Stimulated activated CD4-positive, alpha-beta T cell treated with anti-CD3 and anti-CD28 coated beads, TNF-alpha, amount 100 ng/mL, for 4 hours (primary cell): ENCODE measurements at regions not wholly inside any gene's neighbourhood (a gene's known extent, or its start where the extent isn't known, plus 50 kb on each side); places are given as distances from the start of the nearest gene placed in this dataset.
"Not testable (repeated sequence)": the region's sequence is repeated elsewhere in the genome, so short reads cannot be mapped to it uniquely, and the experiment has no call there.

Experiments used
- DNase-seq, 3 experiments: peaks; one replicate each; pipeline ENCODE4 v3.0.0-alpha.2; 2020; ENCODE audit warnings: low read depth in 3 of 3

DNA sequence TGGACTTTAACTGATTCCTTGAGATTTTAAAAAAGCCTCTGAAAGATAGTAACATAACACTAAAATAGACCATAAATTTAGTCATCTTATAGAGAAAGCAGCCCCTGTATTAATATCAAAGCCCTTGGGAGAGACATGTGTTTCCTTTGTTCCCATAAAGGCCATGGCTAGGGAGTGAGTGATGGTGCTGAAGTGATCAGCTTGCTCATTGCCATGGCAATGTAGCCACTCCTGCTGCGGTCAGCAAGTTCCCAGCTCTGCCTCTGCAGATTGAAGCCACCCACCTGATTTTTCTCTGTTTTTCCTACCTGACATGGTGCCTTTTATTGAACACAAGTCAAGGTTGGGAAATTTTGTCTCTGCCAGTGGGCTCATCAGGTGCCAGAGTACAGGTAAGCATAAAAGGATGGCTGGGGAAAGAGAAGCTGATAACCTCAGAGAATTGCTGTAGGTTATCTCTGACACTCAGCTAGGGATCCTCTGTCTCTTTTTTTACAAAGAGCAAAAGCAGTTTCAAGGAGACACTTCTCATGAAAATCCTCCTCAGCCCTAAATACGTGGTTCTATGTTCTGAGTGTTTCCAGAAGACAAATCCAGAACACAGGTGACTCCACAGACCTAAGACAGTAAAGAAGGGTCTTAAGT lies 296.3 kb upstream of the NMUR2 start:
- DNase-seq, result no peak

DNA sequence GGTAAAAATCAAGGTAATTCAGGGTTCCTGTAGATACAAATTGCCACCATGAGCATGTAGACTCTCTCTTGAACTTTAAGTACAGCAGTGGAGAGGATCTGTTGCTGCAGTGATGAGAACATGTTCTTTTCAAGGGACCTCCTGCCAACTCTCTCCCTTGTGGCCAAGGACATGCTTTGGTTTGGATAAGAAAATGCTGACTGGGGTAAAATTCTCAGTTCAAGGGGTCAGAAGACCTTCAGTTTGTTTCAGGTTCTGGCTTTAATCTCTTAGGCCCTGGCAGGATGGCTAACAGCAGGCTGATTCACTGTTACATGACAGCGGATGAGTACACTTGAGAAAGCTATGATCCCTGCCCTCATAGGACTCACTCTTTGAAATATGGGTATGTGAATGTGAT lies 299.2 kb upstream of the NMUR2 start:
- DNase-seq, result no peak

DNA sequence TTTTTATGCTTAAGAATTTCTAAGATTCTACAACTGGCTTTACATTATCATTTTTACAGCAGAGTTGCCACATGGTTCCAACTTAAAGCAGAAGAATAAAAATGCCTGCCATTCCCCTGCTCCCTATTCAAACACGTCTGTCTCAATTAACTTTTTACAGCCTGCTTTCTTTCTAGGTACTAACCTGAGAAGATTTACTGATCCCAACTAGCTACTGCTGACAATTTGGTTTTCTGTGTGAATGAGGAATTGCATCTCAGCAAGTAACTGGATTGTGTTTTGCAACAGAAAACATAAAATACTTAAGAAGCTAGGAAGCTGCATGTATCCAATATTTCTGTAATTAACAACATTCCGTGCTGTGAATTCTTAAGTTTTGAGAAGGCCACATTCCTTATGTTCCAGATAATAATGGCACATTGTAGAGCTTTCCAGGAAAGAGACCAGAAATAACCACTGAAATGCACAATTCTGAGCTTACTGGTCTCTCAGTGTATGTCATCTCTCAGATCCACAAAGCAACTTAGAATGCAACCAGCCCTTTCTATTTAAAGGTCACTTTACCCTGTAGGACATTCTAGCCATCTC lies 306.8 kb upstream of the NMUR2 start:
- DNase-seq, result no peak

DNA sequence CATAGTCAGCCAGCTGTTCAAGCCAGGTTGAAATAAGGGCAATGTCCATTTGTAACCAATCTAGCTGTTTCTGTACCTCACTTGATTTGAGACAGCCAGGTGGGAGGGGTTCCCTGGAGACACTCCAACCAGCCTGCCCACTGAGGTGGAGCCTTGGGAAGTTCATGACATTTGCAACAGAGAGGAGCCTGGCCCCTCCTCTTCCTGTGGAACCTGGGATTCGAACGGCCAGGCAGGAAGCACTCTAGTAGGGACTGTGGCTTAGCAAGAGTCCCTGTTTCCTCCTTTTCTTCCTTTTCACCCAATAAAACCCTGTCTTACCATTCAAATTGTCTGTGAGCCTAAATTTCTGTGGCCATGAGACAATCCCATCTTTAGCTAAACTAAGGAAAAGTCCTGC lies 312.3 kb upstream of the NMUR2 start:
- DNase-seq, result no peak

DNA sequence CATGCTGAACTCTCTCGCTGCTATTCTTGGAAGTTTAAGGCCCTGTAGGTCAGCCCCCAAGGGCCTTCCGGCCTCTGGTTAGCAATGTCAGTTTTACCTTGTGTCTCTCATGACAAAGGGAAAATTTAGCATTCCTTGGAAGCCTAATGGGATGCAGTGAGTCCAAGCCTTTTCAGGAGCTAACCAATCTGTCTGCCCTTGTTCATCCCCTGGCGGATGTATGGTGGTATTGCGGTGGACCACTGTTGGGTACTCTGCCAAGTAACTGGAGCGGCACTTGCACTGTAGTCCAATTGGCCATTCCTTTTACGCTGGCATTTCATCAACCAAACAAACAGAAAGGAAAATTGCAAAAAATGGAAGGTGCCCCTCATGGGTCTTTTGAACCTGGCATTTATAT lies 318.4 kb upstream of the NMUR2 start:
- no peak for DNase-seq

DNA sequence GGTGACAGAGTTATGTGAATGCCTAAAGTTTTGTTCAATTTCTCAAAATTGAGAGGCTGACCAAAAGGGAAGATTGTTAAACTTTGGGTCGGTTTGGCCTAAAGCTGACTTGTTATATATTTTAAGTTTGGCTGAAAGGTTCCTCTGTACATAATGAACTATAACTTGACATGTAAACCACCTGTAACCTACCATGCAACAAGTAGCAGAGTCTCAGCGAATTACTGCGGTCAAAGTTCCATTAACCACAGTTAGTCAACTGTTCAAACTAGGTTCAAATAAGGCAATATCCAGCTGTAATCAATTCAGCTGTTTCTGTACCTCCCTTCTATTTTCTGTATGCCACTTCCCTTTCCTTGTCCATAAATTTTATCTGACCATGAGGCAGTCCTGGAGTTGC lies 325.1 kb upstream of the NMUR2 start:
- no peak for DNase-seq

DNA sequence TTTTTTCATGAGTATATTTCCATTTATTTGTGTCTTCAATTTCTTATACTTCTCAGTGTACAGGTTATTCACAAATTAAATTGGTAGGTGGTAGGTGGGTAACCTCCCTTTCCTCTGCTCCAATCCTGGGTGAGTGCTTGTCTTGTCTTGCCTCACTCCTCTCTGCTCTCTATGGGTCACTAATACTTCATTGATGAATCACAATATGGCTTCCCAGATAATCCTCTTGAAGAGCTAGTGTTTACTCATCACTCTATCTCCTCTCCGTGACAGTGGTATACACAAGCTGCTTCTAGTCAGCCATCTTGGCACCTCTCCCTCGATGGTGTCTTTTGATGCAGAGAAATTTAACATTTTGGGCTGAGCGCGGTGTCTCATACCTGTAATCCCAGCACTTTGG lies 331.8 kb upstream of the NMUR2 start:
- no peak for DNase-seq

DNA sequence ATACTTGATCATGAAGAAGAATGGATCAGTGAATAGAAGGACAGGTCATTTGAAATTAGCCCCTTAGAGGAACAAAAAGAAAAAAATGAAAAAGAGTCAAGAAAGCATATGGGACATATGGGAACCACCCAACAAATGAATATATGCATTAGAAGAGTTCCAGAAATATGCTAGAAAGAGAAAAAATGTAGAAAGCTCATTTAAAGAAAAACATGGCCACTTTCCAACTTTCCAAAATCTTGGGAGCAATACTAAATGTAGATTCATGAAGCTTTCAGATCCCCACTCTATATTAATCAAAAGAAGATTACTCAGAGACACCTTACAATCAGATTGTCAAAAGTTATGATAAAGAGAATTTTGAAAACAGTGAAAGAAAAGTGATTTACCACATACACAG lies 334.8 kb upstream of the NMUR2 start:
- DNase-seq, result no peak

DNA sequence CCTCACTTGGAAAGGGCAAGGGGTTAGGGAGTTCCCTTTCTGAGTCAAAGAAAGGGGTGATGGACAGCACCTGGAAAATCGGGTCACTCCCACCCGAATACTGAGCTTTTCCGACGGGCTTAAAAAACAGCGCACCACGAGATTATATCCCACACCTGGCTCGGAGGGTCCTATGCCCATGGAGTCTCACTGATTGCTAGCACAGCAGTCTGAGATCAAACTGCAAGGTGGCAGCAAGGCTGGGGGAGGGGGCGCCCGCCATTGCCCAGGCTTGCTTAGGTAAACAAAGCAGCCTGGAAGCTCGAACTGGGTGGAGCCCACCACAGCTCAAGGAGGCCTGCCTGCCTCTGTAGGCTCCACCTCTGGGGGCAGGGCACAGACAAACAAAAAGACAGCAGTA lies 336.0 kb upstream of the NMUR2 start:
- not testable (repeated sequence) for DNase-seq

DNA sequence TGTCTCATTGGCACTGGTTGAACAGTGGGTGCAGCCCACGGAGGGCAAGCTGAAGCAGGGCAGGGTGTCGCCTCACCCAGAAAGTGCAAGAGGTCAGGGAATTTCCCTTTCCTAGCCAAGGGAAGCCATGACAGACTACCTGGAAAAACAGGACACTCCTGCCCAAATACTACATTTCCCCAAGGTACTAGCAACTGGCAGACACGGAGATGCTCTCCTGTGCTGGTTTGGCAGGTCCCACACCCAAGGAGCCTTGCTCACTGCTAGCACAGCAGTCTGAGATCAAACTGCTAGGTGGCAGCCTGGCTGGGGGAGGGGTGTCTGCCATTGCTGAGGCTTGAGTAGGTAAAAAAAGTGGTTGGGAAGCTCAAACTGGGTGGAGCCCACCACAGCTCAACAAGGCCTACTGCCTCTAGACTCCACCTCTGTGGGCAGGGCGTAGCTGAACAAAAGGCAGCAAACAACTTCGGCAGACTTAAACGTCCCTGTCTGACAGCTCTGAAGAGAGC lies 382.7 kb upstream of the NMUR2 start:
- not testable (repeated sequence) for DNase-seq

DNA sequence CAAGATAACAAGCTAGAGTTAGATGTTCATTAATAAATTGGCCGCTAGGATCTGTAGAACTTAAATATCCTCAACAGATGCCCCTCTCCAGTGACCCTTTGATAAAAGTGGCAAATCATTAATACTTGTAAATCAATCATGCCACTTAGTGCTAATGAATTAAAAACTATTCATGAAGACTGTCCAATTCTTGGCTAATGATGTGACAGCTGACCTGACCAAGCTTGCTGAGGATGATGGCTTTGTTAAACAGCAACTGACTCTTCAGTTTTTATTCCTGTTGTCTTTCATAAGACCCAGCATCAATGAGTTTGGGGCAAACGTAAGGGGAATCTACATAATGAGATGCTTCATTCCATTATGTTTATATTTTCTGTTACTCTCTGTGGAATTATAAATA lies 396.8 kb upstream of the NMUR2 start:
- DNase-seq, result no peak

DNA sequence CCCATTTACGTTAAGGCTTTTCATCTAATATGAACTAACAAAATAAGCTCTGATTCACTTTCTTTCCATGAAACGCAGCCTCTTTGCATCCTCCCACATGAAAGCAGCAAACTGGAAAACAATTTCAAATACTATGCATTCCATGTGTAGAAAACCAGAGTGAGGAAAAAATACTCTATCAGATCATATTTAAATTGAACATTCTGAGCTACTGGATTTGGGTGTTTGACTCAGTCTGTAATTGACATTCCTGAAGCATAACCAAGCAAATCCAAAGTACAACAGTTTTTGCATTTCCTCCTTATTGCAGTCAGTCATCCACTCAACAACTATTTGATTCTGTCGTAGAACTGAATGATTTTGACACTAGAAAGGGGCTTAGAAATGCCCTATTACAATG lies 399.1 kb upstream of the NMUR2 start:
- no peak for DNase-seq

DNA sequence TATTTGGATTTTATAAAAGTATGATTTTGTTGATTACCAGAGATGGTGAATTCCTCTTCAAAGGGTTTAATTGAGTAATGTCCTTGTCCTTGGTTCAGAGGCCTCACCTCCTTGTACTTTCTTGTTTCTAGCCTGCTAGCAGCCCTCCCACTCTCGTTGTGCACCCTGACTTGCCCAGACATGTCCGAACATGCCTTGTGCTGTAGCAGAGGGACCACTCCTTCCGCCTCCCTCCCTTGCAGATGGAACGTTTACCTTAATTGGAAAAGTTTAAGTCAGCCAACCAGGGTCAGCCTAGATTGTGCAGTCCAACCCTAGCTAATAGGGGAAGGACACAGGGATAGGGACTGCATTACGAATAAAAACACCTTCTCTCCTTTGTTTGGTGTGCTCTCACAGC lies 406.9 kb upstream of the NMUR2 start:
- no peak for DNase-seq

DNA sequence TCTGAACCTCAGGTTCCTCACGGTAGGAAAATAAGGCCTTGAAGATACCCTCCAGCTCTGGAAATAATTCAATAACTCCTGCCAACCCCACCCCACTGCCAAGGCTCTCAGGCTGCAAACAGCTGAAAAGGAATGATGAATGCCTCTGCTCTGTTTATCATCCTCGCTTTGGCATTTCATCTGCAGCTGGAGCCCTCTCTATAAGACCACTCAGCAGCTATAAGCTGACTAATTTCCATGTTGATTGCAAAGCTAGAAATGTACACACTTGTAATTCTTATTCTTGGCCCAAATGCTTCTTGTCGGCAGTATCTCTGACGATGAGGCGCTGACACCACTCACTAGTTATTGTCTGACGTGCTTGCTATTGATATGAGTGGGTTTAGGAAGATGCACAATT lies 408.4 kb upstream of the NMUR2 start:
- no peak for DNase-seq

DNA sequence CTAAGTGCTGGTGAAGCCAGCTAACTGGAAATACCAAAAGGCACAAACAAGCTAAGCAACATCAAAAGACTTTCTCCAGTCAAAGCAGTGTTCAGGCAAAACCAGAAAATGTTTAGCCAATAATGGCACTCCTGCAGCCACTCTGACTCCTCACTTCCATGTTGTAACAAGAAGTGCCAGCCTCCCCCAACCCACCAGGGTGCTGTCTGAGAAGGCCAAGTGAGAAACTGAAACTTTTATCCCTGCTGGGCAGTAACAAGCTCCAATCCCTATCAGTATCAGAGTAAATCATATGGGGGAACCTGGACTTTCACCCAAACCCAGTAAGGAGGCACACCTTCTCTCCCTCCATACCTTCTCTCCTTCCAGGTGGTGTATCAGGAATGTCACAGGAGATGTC lies 414.8 kb upstream of the NMUR2 start:
- DNase-seq, result no peak

DNA sequence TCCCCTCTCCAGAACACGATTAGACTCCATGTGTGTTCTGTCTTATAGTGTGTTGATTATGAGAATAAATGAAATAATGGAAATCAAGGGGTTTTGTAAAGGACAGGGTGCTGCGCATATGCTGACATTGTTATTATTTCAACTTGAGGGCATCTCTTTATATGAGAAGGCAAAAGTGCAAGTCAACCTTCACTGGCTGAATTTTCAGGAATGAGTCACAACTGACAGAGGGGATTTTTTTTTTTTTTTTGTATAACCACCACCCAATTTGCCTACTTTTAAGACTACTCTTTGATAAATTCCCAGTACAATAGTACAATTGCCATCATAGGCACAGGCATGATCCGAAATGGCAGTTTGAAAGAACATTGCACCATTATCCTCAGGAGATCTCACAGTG lies 419.2 kb upstream of the NMUR2 start:
- no peak for DNase-seq

DNA sequence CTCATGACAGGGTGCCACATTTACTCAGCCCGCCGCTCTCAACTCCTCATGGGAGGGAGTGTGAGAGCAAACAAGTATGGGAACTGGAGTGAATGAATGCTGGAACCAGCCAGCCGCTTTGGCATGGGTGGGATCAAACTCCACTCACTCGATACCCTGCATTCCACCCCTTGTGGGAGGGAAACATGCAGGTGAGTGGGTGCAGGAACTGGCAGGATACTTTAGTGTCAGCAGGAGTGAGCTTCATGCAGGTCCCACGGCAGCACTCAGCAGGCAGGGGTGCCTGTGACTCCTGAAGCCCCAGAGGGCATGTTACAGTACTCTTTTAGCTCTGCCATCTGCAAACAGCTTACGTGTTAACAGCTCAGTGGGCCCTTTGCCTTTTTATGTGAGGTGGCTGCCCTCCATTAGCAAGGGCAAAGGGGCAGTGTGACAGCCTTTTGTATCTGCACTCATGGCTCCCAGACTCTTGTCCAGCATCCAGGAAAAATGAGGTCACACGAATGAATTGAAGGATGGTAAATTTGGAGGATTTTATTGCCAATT lies 433.2 kb upstream of the NMUR2 start:
- no peak for DNase-seq

DNA sequence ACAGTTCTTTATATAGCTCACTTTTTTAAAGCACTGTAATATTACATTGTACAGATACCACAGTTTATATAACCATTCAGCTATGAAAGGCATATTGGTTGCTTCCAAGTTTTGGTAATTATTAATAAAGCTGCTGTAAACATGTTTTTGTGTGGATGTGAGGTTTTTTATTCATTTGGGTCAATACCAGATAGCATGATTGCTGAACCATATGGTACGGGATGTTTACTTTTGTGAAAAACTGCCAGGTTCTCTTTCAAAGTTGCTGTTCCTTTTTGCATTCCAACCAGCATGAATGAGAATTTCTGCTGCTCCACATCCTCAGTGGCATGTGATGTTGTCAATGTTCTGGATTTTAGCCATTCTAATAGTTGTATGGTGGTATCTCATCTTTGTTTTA lies 439.6 kb upstream of the NMUR2 start:
- DNase-seq, result no peak

DNA sequence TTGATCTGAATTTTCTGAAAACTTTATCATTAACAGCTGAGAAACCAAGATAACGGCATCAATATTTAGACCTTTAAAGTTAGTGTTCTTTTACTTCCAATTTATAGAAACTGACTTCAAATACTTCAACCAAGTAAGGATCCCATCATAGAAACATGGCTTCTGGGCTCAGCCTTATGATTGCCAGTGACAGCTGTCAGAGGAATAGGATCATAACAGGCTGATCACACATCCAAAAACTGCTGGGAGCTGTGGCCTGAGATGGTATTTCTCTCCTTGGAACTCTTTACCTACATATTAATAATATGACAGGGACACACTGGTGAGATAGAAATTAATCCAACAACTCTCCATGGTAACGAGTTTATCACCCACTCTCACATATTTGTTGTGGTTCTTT lies 448.3 kb upstream of the NMUR2 start:
- no peak for DNase-seq

DNA sequence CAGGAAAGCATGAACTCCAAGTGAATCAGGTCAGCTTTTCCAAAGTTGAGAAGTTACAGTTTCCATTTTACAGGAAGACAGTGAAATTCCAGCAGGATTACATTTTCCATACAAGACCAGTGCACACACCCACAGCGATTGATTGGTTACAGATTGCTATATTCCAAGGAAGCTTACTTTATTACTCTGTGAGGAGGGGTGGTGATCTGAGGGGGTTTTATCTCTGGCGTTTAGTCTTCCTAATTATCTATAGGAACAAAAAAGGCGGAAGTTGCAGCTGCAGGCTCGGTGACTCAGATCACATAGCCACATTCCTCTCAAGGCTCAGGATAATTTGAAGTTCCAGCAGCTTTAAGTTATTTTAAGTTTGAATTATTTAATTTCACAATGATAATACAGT lies 450.4 kb upstream of the NMUR2 start:
- DNase-seq, result no peak

DNA sequence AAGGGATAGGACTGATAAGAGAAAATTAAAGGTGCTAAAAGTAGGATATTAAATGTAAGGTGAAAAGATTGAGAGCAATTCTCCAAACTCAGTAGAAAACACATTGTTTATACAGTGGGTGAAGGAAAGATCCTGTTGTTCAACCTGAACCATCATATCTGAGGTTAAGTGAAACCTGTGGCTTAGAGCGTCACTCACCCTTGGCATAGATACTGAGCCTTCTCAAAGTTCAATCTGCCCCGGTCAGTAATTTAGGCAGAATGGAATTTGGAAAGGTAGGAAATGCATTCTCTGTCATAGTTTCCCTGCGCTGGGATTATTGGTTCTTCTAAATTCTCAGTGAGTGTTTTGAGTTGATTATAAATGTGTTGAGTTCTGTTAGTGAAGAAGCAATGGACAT lies 456.2 kb upstream of the NMUR2 start:
- DNase-seq, result no peak

DNA sequence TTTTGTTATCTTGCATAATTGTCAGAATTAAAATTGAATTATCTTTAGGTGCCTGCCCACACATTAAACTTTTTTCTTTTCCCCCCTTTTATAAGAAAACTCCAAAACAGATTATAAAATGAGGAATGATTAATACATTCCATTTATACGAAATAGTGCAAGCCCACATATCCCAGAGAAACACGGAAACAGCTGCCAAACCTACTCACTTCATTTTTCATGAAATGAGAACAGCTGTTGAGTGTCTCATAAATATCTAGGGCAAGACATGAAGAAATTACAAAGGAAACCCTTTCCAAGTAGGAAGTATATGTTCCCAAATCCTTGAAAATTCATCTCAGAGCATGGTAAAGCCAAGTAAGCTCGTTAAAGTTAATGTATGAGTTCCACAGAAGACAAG lies 459.4 kb upstream of the NMUR2 start:
- no peak for DNase-seq

DNA sequence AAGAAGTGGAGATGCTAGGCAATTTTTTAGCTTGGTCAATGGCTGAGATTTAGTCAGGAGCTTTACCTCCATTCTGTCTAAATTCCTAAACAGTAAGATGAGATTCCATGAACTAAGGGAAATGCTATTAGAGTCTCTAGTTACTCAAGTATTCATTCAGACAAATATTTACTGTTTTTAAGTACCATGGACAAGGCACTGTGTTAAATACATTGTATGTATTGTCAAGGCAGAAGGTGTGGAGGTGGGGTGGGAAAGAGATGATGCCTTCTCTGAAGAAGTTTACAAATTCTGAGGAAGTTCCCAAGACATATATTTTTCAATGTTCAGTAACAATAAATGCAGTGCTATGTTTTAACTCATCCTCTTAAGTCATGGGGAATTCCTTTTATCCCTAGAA lies 459.9 kb upstream of the NMUR2 start:
- no peak for DNase-seq

DNA sequence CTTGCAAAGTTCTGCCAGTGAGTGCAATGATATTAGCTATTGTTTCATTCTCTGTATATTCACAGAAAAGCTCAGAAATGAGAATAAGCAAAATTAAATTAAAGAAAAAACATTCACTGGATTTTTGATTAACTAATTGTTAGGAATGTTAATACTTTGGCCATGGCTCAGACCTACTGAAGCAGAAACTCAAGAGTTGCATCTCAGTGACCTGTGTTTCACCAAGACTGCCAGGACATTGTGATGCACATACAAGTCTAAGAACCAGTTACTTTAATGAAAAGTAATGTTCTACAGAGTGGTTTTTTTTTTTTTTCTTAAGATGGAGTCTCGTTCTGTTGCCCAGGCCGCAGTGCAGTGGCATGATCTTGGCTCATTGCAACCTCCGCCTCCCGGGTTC lies 464.9 kb upstream of the NMUR2 start:
- no peak for DNase-seq
